Caco-2 (cell line): ENCODE measurements at regions not wholly inside any gene's neighbourhood (a gene's known extent, or its start where the extent isn't known, plus 50 kb on each side); places are given as distances from the start of the nearest gene placed in this dataset.

Source experiments
- BruUV-seq: library from RNA; stranded (reverse); fragments of 400-500 nt; replicated peaks from 2 replicates; lab custom pipeline; 2021; lab: Mats Ljungman, UMichigan
- CTCF ChIA-PET: fragments of 300-600 bp; sonication (Branson Sonifier 250); formaldehyde crosslinking; loops from one replicate; lab custom pipeline; 2022; ENCODE audit warnings: antibody characterized with exemption; lab: Charles Lee
- POLR2A ChIA-PET: fragments of 300-600 bp; sonication (Branson Sonifier 250); formaldehyde crosslinking; loops from one replicate; lab custom pipeline; 2022; ENCODE audit warnings: antibody characterized with exemption; lab: Charles Lee
- DNase-seq, 2 experiments: peaks; one replicate each; pipeline versions ENCODE4 v3.0.0 to v3.0.0-alpha.2; 2020 to 2022
- H3K27me3 ChIP-seq: replicated peaks from 2 replicates; pipeline ENCODE4 v1.6.0; 2011; ENCODE audit warnings: low read length; ENCODE audit not compliant: control insufficient read depth, insufficient read depth
- H3K36me3 ChIP-seq: 2 replicates; pipeline ENCODE4 v1.5.1; 2011; ENCODE audit warnings: low read length; ENCODE audit not compliant: control insufficient read depth, insufficient read depth
- H3K4me1 ChIP-seq: fragments of 250-450 bp; sonication (Bioruptor Pico); 2 replicates; pipeline ENCODE4 v1.5.1; 2020; ENCODE audit warnings: mild to moderate bottlenecking
- H3K4me3 ChIP-seq: 2 replicates; pipeline ENCODE4 v1.5.1; 2011; ENCODE audit warnings: low read depth, mild to moderate bottlenecking, control low read depth, low read length
- H3K9me3 ChIP-seq: fragments of 250-450 bp; sonication (Bioruptor Pico); 2 replicates; pipeline ENCODE4 v1.5.1; 2020; ENCODE audit warnings: mild to moderate bottlenecking, moderate library complexity
- H3K27ac Mint-ChIP-seq: one replicate; pipeline ENCODE4 v1.8.0; 2022; ENCODE audit warnings: mixed read lengths; ENCODE audit not compliant: unreplicated experiment
- H3K27me3 Mint-ChIP-seq: one replicate; pipeline ENCODE4 v1.8.0; 2022; ENCODE audit warnings: mixed read lengths; ENCODE audit not compliant: insufficient read depth, unreplicated experiment
- H3K36me3 Mint-ChIP-seq: one replicate; pipeline ENCODE4 v1.8.0; 2022; ENCODE audit warnings: mild to moderate bottlenecking, mixed read lengths; ENCODE audit not compliant: insufficient read depth, unreplicated experiment
- H3K4me1 Mint-ChIP-seq: one replicate; pipeline ENCODE4 v1.8.0; 2022; ENCODE audit warnings: low read depth, mixed read lengths; ENCODE audit not compliant: unreplicated experiment
- H3K4me3 Mint-ChIP-seq: one replicate; pipeline ENCODE4 v1.8.0; 2022; ENCODE audit warnings: mild to moderate bottlenecking, moderate library complexity, mixed read lengths; ENCODE audit not compliant: unreplicated experiment
- H3K9me3 Mint-ChIP-seq: one replicate; pipeline ENCODE4 v1.8.0; 2022; ENCODE audit warnings: mixed read lengths; ENCODE audit not compliant: unreplicated experiment
- intact Hi-C: fragments of 100-400 bp; cut with micrococcal nuclease; formaldehyde crosslinking; loops from one replicate; pipeline ENCODE4 v1.10.0; 2022; ENCODE audit not compliant: unreplicated experiment
- TF ChIP-seq, protein P1 (sequence below), 2 experiments: fragments of 200-600 bp in 1 of 2; IDR thresholded peaks; 1 replicate in 1 of 2; 2 replicates in 1 of 2; pipeline versions ENCODE4 v1.5.1 to v1.8.0; 2011 to 2022; ENCODE audit warnings: antibody characterized with exemption in 1 of 2, control low read depth in 1 of 2, inconsistent platforms in 1 of 2, low read depth in 1 of 2, low read length in 1 of 2, mild to moderate bottlenecking in 1 of 2, moderate library complexity in 1 of 2; ENCODE audit not compliant: insufficient read depth in 1 of 2, severe bottlenecking in 1 of 2, unreplicated experiment in 1 of 2

DNA sequence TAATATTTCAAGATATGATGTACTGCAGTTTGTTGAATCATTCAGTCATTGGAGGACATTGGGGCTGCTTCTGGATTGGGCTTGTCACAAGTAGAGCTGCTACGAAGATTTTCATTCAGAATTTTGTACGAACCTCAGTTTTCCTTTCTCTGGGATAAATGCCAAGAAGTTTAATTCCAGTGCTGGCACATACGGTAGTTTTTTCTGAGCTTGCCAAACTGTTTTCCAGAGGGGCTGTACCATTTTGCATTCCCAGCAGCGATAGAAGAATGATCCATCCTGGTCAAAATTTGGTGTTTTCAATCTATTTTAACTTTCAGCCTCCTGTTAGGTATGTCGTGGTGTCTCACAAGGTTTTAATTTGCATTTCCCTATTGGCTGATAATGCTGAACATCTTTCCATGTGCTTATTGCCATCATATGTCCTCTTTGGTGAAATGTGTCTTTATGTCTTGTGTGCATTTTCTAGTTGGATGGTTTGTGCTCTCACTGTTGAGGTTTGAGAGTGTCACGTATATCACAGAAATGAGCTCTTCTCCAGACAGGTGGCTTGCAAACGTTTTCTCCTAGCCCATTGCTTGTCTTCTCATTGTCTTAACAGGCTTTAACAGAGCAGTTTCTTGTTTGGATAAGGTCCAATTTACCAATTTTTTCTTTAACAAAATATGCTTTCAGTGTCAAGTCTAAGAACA, 612.6 kb downstream of the GALR1 start:
- ChIA-PET CTCF (no interaction called here), POLR2A (no interaction called here)
- Mint-ChIP-seq H3K4me3 (no peak overlapping the region), H3K36me3 (no peaks in the 10 kb centered on the region), H3K4me1 (no peaks in the 10 kb centered on the region), H3K27ac (no peak overlapping the region), H3K27me3 (peaks cover 3% of the 10 kb centered on the region), H3K9me3 (no peaks in the 10 kb centered on the region)
- no peak overlapping the region for H3K4me3 ChIP-seq
- H3K36me3 ChIP-seq = no peaks in the 10 kb centered on the region
- no TSS peak for BruUV-seq
- no peak for DNase-seq
- TF ChIP-seq, protein P1, sequence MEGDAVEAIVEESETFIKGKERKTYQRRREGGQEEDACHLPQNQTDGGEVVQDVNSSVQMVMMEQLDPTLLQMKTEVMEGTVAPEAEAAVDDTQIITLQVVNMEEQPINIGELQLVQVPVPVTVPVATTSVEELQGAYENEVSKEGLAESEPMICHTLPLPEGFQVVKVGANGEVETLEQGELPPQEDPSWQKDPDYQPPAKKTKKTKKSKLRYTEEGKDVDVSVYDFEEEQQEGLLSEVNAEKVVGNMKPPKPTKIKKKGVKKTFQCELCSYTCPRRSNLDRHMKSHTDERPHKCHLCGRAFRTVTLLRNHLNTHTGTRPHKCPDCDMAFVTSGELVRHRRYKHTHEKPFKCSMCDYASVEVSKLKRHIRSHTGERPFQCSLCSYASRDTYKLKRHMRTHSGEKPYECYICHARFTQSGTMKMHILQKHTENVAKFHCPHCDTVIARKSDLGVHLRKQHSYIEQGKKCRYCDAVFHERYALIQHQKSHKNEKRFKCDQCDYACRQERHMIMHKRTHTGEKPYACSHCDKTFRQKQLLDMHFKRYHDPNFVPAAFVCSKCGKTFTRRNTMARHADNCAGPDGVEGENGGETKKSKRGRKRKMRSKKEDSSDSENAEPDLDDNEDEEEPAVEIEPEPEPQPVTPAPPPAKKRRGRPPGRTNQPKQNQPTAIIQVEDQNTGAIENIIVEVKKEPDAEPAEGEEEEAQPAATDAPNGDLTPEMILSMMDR (IDR thresholded peaks at IDR 0.05; ENCODE audit: insufficient read depth in 1 of 2, low read depth in 1 of 2, low read length in 1 of 2, severe bottlenecking in 1 of 2, unreplicated experiment in 1 of 2) = no peak
- no peaks in the 10 kb centered on the region for H3K4me1 ChIP-seq
- H3K27me3 ChIP-seq = no peaks in the 10 kb centered on the region
- no peaks in the 10 kb centered on the region for H3K9me3 ChIP-seq
- intact Hi-C loops = no loop called here

DNA sequence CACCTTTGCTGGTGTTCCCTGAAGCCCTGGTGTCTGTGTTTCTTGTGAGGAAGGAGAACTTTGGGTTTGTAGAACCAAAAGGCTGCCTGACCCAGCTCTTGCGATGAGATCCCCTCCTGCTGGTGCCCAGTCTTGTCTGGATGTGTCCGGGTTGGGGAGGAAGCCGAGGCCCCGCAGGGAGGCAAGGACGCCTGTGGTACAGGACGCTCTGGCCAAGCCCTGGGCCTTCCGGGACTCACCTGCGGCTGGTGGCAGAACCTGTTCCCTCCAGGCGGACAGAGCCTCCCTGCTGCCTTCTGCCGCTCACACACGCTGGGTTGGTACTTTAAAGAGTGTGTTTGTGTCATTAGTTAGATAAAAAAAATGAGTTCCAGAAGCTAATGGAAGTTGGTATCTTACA, 616.2 kb downstream of the GALR1 start:
- Histone ChIP-seq H3K27me3 (no peaks in the 10 kb centered on the region), H3K36me3 (no peaks in the 10 kb centered on the region), H3K4me3 (no peak overlapping the region), H3K9me3 (no peaks in the 10 kb centered on the region), H3K4me1 (no peaks in the 10 kb centered on the region)
- CTCF ChIA-PET = no interaction called here
- BruUV-seq = no TSS peak
- no peak overlapping the region for H3K27ac Mint-ChIP-seq
- intact Hi-C loops = no loop called here
- no peak overlapping the region for H3K4me3 Mint-ChIP-seq
- no peaks in the 10 kb centered on the region for H3K9me3 Mint-ChIP-seq
- POLR2A ChIA-PET = no interaction called here
- peaks cover 8% of the 10 kb centered on the region for H3K27me3 Mint-ChIP-seq
- TF ChIP-seq, protein P1 (IDR thresholded peaks at IDR 0.05; ENCODE audit: insufficient read depth in 1 of 2, low read depth in 1 of 2, low read length in 1 of 2, severe bottlenecking in 1 of 2, unreplicated experiment in 1 of 2) = no peak
- DNase-seq = no peak
- H3K4me1 Mint-ChIP-seq = no peaks in the 10 kb centered on the region
- H3K36me3 Mint-ChIP-seq = no peaks in the 10 kb centered on the region

DNA sequence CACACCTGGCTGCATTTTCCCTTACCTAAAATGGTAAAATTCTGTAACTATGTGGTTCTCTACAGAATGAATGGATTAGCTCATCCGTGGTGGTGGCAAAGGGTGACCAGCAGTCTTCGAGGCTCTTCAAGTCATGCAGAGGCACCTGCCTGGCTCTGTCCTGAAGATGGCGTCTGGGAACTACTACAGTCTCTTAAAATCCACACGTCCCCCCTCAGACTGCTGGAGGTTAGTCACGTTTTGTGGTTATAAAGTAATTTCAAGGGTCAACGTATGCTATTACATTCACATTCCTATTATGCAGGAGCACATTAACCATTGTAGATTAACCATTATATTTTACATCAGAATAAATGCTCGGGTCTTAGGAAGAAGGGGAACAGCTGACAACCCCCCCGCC, 616.7 kb downstream of the GALR1 start:
- Histone ChIP-seq H3K36me3 (no peaks in the 10 kb centered on the region), H3K4me1 (no peaks in the 10 kb centered on the region), H3K9me3 (no peaks in the 10 kb centered on the region), H3K27me3 (no peaks in the 10 kb centered on the region), H3K4me3 (no peak overlapping the region)
- no peak for DNase-seq
- ChIA-PET CTCF (no interaction called here), POLR2A (no interaction called here)
- H3K36me3 Mint-ChIP-seq = no peaks in the 10 kb centered on the region
- peaks cover 8% of the 10 kb centered on the region for H3K27me3 Mint-ChIP-seq
- no peak overlapping the region for H3K27ac Mint-ChIP-seq
- no peaks in the 10 kb centered on the region for H3K9me3 Mint-ChIP-seq
- TF ChIP-seq, protein P1 (IDR thresholded peaks at IDR 0.05; ENCODE audit: insufficient read depth in 1 of 2, low read depth in 1 of 2, low read length in 1 of 2, severe bottlenecking in 1 of 2, unreplicated experiment in 1 of 2) = no peak
- H3K4me1 Mint-ChIP-seq = no peaks in the 10 kb centered on the region
- intact Hi-C loops = no loop called here
- no TSS peak for BruUV-seq
- no peak overlapping the region for H3K4me3 Mint-ChIP-seq
